Uterus (tissue), 2 donors: ENCODE measurements at regions not wholly inside any gene's neighbourhood (a gene's known extent, or its start where the extent isn't known, plus 50 kb on each side); places are given as distances from the start of the nearest gene placed in this dataset.

Source experiments
- POLR2A ChIP-seq, 2 donors: fragments of 450-650 bp; IDR thresholded peaks; one replicate each; pipeline ENCODE4 v1.6.1; 2016; ENCODE audit warnings: antibody characterized with exemption in 2 of 2, mild to moderate bottlenecking in 1 of 2, moderate library complexity in 1 of 2
- TF ChIP-seq, protein P1 (sequence below), 4 experiments: fragments of 200-600 bp in 2 of 4; fragments of 450-650 bp in 2 of 4; sonication (generic) in 2 of 4; IDR thresholded peaks; one replicate each; pipeline ENCODE4 v1.5.1; 2016 to 2019; ENCODE audit warnings: antibody characterized with exemption in 4 of 4, mild to moderate bottlenecking in 2 of 4, moderate library complexity in 1 of 4

DNA sequence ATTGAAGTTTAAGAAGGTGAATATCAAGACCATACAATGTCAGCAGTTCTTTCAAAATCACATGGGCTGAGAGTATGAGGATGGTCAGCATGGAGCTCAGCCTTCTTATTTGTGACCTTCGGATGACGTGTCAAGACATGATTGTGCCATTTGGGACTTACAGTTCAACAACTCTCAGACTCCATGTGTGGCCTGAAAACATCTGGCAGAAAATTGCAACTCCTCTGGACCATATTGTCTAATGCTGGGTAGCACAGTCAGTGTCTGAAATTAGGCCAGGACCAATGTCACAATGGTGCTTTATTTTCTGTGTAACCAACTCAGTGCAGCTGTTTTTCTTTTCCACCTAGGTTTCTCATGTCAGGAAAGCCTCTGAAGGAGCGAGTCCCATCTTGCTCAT is 483.5 kb upstream of the PKN2 start:
- TF ChIP-seq, protein P1, sequence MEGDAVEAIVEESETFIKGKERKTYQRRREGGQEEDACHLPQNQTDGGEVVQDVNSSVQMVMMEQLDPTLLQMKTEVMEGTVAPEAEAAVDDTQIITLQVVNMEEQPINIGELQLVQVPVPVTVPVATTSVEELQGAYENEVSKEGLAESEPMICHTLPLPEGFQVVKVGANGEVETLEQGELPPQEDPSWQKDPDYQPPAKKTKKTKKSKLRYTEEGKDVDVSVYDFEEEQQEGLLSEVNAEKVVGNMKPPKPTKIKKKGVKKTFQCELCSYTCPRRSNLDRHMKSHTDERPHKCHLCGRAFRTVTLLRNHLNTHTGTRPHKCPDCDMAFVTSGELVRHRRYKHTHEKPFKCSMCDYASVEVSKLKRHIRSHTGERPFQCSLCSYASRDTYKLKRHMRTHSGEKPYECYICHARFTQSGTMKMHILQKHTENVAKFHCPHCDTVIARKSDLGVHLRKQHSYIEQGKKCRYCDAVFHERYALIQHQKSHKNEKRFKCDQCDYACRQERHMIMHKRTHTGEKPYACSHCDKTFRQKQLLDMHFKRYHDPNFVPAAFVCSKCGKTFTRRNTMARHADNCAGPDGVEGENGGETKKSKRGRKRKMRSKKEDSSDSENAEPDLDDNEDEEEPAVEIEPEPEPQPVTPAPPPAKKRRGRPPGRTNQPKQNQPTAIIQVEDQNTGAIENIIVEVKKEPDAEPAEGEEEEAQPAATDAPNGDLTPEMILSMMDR (IDR thresholded peaks at IDR 0.05), result no peak
- TF ChIP-seq POLR2A (IDR thresholded peaks at IDR 0.05), result no peak
